ENCODE measurements at regions not wholly inside any gene's neighbourhood (a gene's known extent, or its start where the extent isn't known, plus 50 kb on each side); places are given as distances from the start of the nearest gene placed in this dataset.

GRCh38 chr2:18290386-18290785 is 270.1 kb downstream of the RDH14 start:
- H3K4me3 ChIP-seq (ENCODE audit: low read depth, poor library complexity, severe bottlenecking): no peak overlapping the region
- no peak for DNase-seq (ENCODE audit: low spot score in 2 of 2)
- TF ChIP-seq POLR2A (IDR thresholded peaks at IDR 0.05): no peak
- no peak for TF ChIP-seq CTCF (IDR thresholded peaks at IDR 0.05)
- intact Hi-C loops (cut with DNase I; ENCODE audit: low total_unique reads): no loop called here

- intact Hi-C loops (cut with DNase I; ENCODE audit: low total_unique reads): no loop called here
Observed at GRCh38 chr2:18286897-18287296, 273.6 kb downstream of the RDH14 start.

GRCh38 chr2:18284331-18284730 is 276.1 kb downstream of the RDH14 start:
- TF ChIP-seq CTCF (IDR thresholded peaks at IDR 0.05) (no peak), POLR2A (IDR thresholded peaks at IDR 0.05) (no peak)
- no peak for DNase-seq (ENCODE audit: low spot score in 2 of 2)
- 60 to 68% methylated on average over 4 of the region's 4 CpGs for WGBS, 2 donors
- no peak overlapping the region for H3K4me3 ChIP-seq (ENCODE audit: low read depth, poor library complexity, severe bottlenecking)
- intact Hi-C loops (cut with DNase I; ENCODE audit: low total_unique reads): no loop called here

More at GRCh38 chr2:18286897-18287296, 273.6 kb downstream of the RDH14 start:
- TF ChIP-seq POLR2A (IDR thresholded peaks at IDR 0.05) (no peak), CTCF (IDR thresholded peaks at IDR 0.05) (no peak)
- H3K4me3 ChIP-seq (ENCODE audit: low read depth, poor library complexity, severe bottlenecking): no peak overlapping the region
- DNase-seq (ENCODE audit: low spot score in 2 of 2): no peak

- intact Hi-C loops (cut with DNase I; ENCODE audit: low total_unique reads): no loop called here
- TF ChIP-seq POLR2A (IDR thresholded peaks at IDR 0.05) (no peak), CTCF (IDR thresholded peaks at IDR 0.05) (no peak)
- no peak overlapping the region for H3K4me3 ChIP-seq (ENCODE audit: low read depth, poor library complexity, severe bottlenecking)
- no peak for DNase-seq (ENCODE audit: low spot score in 2 of 2)
Observed at GRCh38 chr2:18282026-18282425, 278.4 kb downstream of the RDH14 start.

GRCh38 chr2:18276583-18277075 is 283.8 kb downstream of the RDH14 start:
- no peak for DNase-seq (ENCODE audit: low spot score in 2 of 2)
- no peak overlapping the region for H3K4me3 ChIP-seq (ENCODE audit: low read depth, poor library complexity, severe bottlenecking)
- WGBS, 2 donors: 65 to 76% methylated on average over 4 of the region's 4 CpGs
- TF ChIP-seq CTCF (IDR thresholded peaks at IDR 0.05): no peak
- TF ChIP-seq POLR2A (IDR thresholded peaks at IDR 0.05): no peak
- intact Hi-C loops (cut with DNase I; ENCODE audit: low total_unique reads): no loop called here

GRCh38 chr2:18273205-18273604 is 287.2 kb downstream of the RDH14 start:
- H3K4me3 ChIP-seq (ENCODE audit: low read depth, poor library complexity, severe bottlenecking): no peak overlapping the region
- TF ChIP-seq CTCF (IDR thresholded peaks at IDR 0.05) (no peak), POLR2A (IDR thresholded peaks at IDR 0.05) (no peak)
- DNase-seq (ENCODE audit: low spot score in 2 of 2): no peak
- intact Hi-C loops (cut with DNase I; ENCODE audit: low total_unique reads): no loop called here
